ENCODE measurements at regions not wholly inside any gene's neighbourhood (a gene's known extent, or its start where the extent isn't known, plus 50 kb on each side); places are given as distances from the start of the nearest gene placed in this dataset.

GRCh38 chr21:20083336-20083735 lies 914.9 kb upstream of the NCAM2 start:
- Histone ChIP-seq H3K36me3 (replicated peaks) (no peaks in the 10 kb centered on the region), H3K4me3 (ENCODE audit: low read depth, low read length) (no peak overlapping the region), H3K27me3 (replicated peaks) (no peaks in the 10 kb centered on the region), H3K27ac (no peak overlapping the region)
- DNase-seq: no peak
- TF ChIP-seq CTCF (IDR thresholded peaks at IDR 0.05; ENCODE audit: low read depth, low read length, missing control alignments): no peak
- in situ Hi-C loops (cut with HindIII; ENCODE audit: low pct_ligation_motif_present, low sequenced_read_pairs): no loop called here

- no peak overlapping the region for H3K27ac ChIP-seq
- H3K4me3 ChIP-seq (ENCODE audit: low read depth, low read length): no peak overlapping the region
- in situ Hi-C loops (cut with HindIII; ENCODE audit: low pct_ligation_motif_present, low sequenced_read_pairs): no loop called here
- no peak for DNase-seq
- no peak for TF ChIP-seq CTCF (IDR thresholded peaks at IDR 0.05; ENCODE audit: low read depth, low read length, missing control alignments)
- H3K27me3 ChIP-seq (replicated peaks): no peaks in the 10 kb centered on the region
- H3K36me3 ChIP-seq (replicated peaks): no peaks in the 10 kb centered on the region
Observed at GRCh38 chr21:20083925-20084324, 914.3 kb upstream of the NCAM2 start.

GRCh38 chr21:20086508-20086907 lies 911.7 kb upstream of the NCAM2 start:
- Histone ChIP-seq H3K4me3 (ENCODE audit: low read depth, low read length) (no peak overlapping the region), H3K27ac (no peak overlapping the region), H3K27me3 (replicated peaks) (no peaks in the 10 kb centered on the region), H3K36me3 (replicated peaks) (no peaks in the 10 kb centered on the region)
- DNase-seq: no peak
- no peak for TF ChIP-seq CTCF (IDR thresholded peaks at IDR 0.05; ENCODE audit: low read depth, low read length, missing control alignments)
- in situ Hi-C loops (cut with HindIII; ENCODE audit: low pct_ligation_motif_present, low sequenced_read_pairs): no loop called here

GRCh38 chr21:20106368-20106767 lies 891.8 kb upstream of the NCAM2 start:
- H3K4me3 ChIP-seq (ENCODE audit: low read depth, low read length): no peak overlapping the region
- no peak for TF ChIP-seq CTCF (IDR thresholded peaks at IDR 0.05; ENCODE audit: low read depth, low read length, missing control alignments)
- in situ Hi-C loops (cut with HindIII; ENCODE audit: low pct_ligation_motif_present, low sequenced_read_pairs): no loop called here

GRCh38 chr21:20108016-20108415 lies 890.2 kb upstream of the NCAM2 start:
- H3K27ac ChIP-seq: no peak overlapping the region
- TF ChIP-seq CTCF (IDR thresholded peaks at IDR 0.05; ENCODE audit: low read depth, low read length, missing control alignments): no peak
- no peak overlapping the region for H3K4me3 ChIP-seq (ENCODE audit: low read depth, low read length)
- H3K36me3 ChIP-seq (replicated peaks): no peaks in the 10 kb centered on the region
- no peak for DNase-seq
- no peaks in the 10 kb centered on the region for H3K27me3 ChIP-seq (replicated peaks)
- in situ Hi-C loops (cut with HindIII; ENCODE audit: low pct_ligation_motif_present, low sequenced_read_pairs): no loop called here

More at GRCh38 chr21:20106368-20106767, 891.8 kb upstream of the NCAM2 start:
- no peak overlapping the region for H3K27ac ChIP-seq
- no peaks in the 10 kb centered on the region for H3K36me3 ChIP-seq (replicated peaks)
- DNase-seq: no peak
- H3K27me3 ChIP-seq (replicated peaks): no peaks in the 10 kb centered on the region

GRCh38 chr21:20108976-20109540 lies 889.2 kb upstream of the NCAM2 start:
- Histone ChIP-seq H3K27ac (no peak overlapping the region), H3K4me3 (ENCODE audit: low read depth, low read length) (no peak overlapping the region), H3K36me3 (replicated peaks) (no peaks in the 10 kb centered on the region), H3K27me3 (replicated peaks) (no peaks in the 10 kb centered on the region)
- DNase-seq: no peak
- in situ Hi-C loops (cut with HindIII; ENCODE audit: low pct_ligation_motif_present, low sequenced_read_pairs): no loop called here
- no peak for TF ChIP-seq CTCF (IDR thresholded peaks at IDR 0.05; ENCODE audit: low read depth, low read length, missing control alignments)
